ENCODE measurements at regions not wholly inside any gene's neighbourhood (a gene's known extent, or its start where the extent isn't known, plus 50 kb on each side); places are given as distances from the start of the nearest gene placed in this dataset.
A peak's percentile ranks its signal among the peaks of the same experiment; 100 is the strongest.
"Not testable (repeated sequence)": the region's sequence is repeated elsewhere in the genome, so short reads cannot be mapped to it uniquely, and the experiment has no call there.

DNA sequence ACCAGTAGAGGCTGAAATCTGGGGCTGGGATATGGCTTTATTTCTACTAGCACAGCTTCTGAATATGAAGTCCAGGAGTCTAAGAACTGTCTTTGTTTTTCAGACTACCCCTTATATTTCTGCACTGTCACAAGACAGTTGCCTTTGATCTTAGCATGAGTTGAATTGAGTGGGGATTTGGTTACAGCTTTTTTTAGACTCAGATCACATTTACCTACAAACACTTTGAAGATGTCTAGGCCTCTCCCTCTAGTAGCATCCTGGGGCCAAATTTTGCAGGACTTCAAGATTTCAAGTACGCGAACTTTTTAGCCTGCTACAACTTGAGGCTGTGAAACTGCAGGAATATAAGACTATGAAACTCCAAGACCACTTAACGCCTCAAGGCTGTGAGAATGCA lies 240.2 kb downstream of the NEBL start:
- DNase-seq (ENCODE audit: low spot score): no peak

DNA sequence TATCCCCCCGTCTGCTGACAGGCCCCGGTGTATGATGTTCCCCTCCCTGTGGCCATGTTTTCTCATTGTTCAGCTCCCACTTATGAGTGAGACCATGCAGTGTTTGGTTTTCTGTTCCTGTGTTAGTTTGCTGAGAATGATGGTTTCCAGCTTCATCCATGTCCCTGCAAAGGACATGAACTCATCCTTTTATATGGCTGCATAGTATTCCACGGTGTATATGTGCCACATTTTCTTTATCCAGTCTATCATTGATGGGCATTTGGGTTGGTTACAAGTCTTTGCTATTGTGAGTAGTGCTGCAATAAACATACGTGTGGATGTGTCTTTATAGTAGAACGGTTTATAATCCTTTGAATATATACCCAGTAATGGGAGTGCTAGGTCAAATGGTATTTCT lies 244.7 kb downstream of the NEBL start:
- DNase-seq (ENCODE audit: low spot score): not testable (repeated sequence)

- DNase-seq (ENCODE audit: low spot score): no peak
These were observed 248.7 kb downstream of the NEBL start for GRCh38 chr10:20648263-20648874.

DNA sequence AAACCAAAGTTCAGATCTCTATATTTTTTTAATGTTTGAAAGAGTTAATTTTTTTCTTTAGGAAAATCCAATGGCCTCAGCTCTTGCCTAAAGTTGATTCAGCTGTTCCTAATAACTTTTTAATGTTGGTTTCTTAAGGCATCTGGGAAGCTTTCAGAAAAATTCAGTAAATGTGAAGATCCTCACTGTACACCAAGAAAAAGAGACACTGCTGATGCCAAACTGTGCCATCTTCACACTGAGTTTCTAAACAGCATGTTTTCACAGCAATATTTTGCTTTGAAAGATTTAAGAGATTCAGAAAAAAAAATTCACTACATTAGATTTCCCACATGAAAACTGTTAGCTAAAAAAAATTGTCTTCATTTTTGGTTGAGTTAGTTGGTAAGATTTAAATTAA lies 249.4 kb downstream of the NEBL start:
- DNase-seq (ENCODE audit: low spot score): no peak

DNA sequence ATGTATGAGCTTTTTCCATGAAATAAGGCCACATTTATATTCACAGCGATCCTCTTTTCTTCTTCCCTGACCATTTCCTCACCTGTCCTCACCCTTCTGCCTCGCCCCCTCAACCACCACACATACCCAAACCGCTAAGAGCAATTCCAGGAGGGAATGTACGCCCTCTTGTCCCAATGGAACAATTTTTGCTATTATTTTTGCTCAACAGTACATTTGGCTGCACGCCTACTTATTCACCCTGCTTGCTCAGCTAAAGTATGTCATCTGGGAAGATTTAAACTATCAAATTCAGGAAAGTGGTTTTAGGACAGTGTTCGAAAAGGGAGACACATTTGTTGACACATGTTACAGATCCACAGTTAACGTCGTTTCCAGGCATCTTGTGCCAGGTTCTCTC lies 252.7 kb downstream of the NEBL start:
- DNase-seq (ENCODE audit: low spot score): no peak

DNA sequence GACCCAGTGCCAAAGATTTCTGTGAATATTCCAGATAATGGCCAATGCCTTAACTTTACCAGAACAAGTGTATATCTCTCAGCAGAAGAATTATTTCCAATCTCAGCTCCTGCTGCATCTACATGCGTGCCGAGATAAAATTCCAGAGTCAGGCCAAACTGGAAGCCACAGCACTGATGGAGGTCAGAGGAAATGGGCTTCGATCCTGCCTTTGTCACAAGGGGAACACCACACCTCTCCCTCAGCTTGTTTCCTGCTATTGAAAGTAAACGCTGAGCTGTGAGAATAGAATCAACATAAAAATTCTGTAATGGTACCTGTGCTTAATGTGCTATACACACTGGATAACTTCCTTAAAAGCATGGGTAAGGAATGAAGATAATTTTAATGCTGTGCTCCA lies 255.5 kb downstream of the NEBL start:
- DNase-seq (ENCODE audit: low spot score): no peak

GRCh38 chr10:20635570-20635969 lies 261.5 kb downstream of the NEBL start:
- DNase-seq (ENCODE audit: low spot score): no peak

- no peak for DNase-seq (ENCODE audit: low spot score)
These were observed 262.3 kb downstream of the NEBL start for GRCh38 chr10:20634839-20635238.

DNA sequence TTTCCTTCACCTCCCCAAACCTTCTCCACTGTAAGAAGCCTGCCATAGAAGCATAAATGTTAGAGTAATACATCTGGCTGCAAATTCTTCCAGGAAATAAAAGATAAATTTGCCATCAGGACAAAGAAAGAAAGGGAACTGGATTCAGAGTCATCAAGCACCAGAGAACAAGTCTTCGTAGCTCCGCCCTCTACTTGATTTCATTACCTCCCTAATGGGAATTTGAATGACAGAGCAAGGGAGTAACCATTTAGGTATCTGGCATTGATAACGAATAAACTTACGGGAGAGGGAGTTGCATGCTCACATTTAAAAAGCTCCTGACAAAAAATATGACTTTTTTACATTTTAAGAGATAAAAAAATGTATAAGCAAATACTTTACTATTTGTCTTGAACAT lies 263.4 kb downstream of the NEBL start:
- no peak for DNase-seq (ENCODE audit: low spot score)

DNA sequence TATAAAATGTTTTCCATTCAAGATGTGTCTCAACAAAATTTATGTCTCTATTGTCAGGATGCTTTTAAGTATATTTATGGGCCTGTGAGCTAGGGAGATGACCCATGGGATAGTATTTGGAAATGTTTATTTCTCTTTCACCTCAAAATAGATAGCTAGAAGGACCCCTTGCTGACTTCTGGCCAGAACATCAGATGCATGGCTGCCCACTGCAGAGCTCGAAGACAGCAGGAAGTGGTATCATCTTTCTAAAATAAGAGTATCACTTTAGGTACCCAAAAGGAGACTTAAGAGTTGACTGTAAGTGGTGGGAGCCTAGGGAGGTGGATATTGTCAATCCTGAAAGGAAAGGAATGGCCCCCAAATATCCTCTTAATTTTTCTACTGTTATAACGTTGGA lies 264.4 kb downstream of the NEBL start:
- DNase-seq (ENCODE audit: low spot score): no peak

DNA sequence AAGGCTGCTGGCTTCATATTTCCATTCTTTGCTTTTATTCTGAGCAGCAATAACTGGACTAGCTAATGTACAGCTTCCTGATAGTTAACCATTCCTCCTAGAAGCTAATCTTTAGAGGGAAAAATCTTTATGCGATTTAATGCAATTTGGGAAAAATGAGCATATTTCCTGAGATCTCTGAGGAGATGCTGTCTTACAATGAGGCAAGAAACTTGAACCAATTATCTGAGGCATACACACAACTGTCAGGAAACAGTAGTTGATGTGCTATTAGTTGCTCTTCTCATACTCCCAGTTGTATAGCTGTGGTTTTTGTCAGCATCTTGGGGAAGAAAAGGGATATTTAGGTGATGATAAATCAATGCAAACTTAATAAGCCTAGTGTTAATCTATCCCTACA lies 265.9 kb downstream of the NEBL start:
- DNase-seq (ENCODE audit: low spot score): no peak

GRCh38 chr10:20630092-20630643 lies 266.9 kb downstream of the NEBL start:
- no peak for DNase-seq (ENCODE audit: low spot score)

GRCh38 chr10:20627946-20628507 lies 269.1 kb downstream of the NEBL start:
- no peak for DNase-seq (ENCODE audit: low spot score)

DNA sequence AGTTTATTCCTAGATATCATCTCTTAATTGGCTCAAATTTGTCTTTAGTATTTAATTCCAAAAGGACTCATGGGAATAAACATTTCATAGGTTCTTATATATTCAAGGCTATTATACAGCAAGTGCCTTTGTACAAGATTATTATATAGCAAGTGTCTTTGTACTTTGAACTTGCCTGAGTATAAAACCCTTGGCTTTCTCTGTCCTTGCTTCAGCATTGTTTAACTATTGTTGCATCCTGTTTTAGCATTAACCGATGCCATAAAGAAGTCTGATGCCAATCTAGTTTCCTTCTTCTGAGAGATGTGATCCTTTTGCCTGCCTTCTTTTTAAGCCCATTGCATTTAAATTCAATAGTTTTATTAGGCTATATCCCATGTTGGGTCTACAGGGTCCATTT lies 270.0 kb downstream of the NEBL start:
- no peak for DNase-seq (ENCODE audit: low spot score)

GRCh38 chr10:20625868-20626267 lies 271.2 kb downstream of the NEBL start:
- no peak for DNase-seq (ENCODE audit: low spot score)

DNA sequence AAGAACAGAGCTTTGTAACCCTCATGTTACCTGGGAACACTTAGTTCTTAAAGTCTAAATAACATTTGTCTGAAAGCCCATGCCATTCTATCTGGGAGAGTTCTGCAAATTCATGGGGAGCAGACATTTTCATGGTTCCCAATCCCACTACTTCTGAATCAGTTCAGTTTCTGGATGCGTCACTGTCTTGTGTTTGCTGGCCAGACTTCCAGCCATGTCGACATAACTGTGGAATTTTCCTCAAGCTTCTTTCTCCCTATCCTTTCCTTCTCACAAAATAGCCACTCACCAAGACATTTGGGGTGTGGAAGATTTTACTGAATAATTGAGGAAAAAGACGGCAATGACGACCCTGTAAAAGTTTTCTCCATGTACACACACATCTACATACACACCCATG lies 272.5 kb downstream of the NEBL start:
- DNase-seq (ENCODE audit: low spot score): no peak

GRCh38 chr10:20623546-20623945 lies 273.6 kb downstream of the NEBL start:
- DNase-seq (ENCODE audit: low spot score): no peak

- peak; percentile 30 for DNase-seq (ENCODE audit: low spot score)
These were observed 274.4 kb downstream of the NEBL start for GRCh38 chr10:20622531-20623211.

- no peak for DNase-seq (ENCODE audit: low spot score)
These were observed 276.1 kb downstream of the NEBL start for GRCh38 chr10:20620981-20621380.

- no peak for DNase-seq (ENCODE audit: low spot score)
These were observed 279.0 kb downstream of the NEBL start for GRCh38 chr10:20618011-20618547.

DNA sequence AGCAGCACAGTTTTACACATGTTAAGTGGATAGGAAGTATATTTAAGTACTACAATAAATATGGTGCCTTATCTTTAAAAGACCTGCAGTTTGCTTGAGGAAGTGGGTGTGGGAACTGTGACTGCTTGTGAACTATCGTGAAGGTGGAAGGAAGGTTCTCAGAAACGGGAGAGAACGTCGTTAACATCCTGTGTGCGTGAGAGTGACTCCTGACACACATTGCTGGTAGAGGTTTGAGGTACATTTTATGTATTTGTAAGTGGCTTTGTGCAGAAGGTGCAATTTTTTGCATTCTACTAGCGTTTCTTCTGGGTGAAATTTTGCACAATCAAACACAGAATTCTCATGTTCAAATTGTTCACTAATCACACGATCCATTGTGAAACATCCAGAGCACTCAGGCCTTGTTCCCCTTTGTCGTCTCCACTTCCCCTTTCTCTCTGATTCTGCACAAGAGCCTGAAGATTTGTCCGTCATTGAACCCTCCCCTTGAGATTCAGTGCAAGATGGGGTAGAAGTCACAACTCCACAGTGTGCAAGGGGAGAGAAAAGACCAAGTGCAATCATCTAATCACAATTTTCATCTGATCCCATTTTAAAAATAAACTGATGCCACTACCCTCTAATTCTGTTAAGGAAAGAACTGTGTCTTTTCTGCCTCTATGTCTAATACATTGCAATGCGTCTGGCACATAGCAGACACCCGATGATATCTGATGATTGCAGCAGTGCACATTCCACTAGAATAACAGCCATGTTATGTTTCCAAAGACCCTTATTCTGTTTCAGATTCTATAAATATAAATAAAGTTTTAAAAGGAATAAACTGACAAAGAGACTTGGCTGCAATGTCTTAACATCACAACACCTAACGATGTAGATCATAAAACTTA lies 279.9 kb downstream of the NEBL start:
- DNase-seq (ENCODE audit: low spot score): no peak

Measured in A172 (cell line).